GM12891 (cell line): ENCODE measurements at regions not wholly inside any gene's neighbourhood (a gene's known extent, or its start where the extent isn't known, plus 50 kb on each side); places are given as distances from the start of the nearest gene placed in this dataset.

Source experiments
- POLR2A ChIP-seq: IDR thresholded peaks from 2 replicates; pipeline ENCODE4 v1.6.1; 2011; ENCODE audit warnings: low read depth, low read length, control low read depth
- POLR2AphosphoS5 ChIP-seq: IDR thresholded peaks from 2 replicates; pipeline ENCODE4 v1.6.1; 2011; ENCODE audit warnings: low read depth, low read length, control low read depth
- POU2F2 ChIP-seq: IDR thresholded peaks from 2 replicates; pipeline ENCODE4 v1.6.1; 2011; ENCODE audit warnings: low read depth, mild to moderate bottlenecking, control low read depth, low read length, moderate library complexity
- SPI1 ChIP-seq: IDR thresholded peaks from 2 replicates; pipeline ENCODE4 v1.6.1; 2011; ENCODE audit warnings: low read depth, low read length, control low read depth
- TAF1 ChIP-seq: IDR thresholded peaks from 2 replicates; pipeline ENCODE4 v1.6.1; 2011; ENCODE audit warnings: low read depth, low read length, control low read depth

DNA sequence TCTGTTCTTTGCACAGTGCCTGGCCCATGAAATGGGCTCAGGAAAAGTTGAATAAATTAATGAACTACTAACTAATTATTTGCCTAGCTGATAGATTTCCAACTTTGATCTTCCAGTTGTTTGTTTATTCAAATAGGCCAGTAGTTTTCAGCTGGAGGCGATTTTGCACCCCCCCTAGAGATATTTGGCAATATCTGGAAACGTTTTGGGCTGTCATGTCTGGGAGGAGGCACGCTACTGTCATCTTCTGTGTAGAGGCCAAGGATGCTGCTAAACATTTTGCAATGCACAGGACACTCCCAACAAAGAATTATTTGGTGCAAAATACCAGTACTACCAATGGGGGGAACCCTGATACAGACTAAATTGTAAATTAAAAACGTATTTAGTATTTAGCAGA is 81.9 kb downstream of the VCX2 start:
- TF ChIP-seq POLR2A (no peak), POU2F2 (no peak), TAF1 (no peak), SPI1 (no peak), POLR2AphosphoS5 (no peak)
